ENCODE measurements at regions not wholly inside any gene's neighbourhood (a gene's known extent, or its start where the extent isn't known, plus 50 kb on each side); places are given as distances from the start of the nearest gene placed in this dataset.

DNA sequence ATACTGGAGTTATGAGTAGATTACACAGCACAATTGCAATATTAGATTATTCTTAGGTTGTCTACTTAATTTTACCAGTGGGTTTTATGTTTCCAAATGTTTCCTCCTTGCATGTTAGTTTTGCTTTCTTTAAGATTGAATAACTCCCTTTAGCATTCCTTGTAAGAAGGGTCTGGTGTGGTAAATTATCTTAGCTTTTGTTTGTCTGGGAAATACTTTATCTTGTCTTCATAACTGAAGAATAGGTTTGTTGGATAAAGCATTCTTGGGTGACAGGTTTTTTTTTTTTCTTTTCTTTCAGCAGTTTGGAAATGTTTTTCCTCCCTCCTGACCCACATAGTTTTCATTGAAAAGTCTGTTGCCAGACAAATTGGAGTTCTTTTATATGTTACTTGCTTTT is 531.1 kb downstream of the ANXA1 start:
- no peak for DNase-seq

DNA sequence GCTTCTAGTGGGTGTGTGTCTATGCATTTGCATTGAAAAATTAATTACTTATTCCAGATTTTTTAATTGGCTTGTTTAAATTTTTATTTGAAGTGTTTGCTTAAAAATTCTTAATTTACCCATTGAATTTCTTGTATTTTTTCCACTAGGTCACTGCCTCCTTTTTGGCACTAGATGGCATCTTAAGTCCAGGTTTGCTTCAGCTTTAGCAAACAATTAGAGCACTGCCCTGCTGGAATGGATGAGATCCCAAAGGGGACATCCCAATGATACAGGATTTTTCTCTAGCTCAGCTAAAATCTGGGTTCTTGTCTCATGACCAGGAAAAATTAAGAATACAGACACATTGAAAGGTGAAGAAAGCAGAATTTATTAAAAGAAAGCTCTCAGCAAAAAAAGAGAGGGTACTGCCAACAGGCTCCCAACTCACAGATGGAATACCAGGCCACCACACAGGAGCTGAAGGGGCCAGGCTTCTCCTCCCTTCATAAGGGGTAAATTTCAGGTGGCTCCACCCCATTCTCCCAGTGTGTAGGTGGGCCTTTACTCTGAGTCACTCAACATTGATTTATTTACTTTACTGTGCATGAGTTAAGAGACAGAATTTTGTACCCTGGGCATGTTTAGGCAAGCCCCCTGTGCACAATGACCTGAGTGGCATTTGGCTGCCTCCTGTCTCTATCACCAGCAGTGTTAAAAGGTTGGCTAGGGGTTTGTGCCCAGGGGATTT is 532.4 kb downstream of the ANXA1 start:
- DNase-seq, result peak in 1 of 2 experiments; percentile 38

DNA sequence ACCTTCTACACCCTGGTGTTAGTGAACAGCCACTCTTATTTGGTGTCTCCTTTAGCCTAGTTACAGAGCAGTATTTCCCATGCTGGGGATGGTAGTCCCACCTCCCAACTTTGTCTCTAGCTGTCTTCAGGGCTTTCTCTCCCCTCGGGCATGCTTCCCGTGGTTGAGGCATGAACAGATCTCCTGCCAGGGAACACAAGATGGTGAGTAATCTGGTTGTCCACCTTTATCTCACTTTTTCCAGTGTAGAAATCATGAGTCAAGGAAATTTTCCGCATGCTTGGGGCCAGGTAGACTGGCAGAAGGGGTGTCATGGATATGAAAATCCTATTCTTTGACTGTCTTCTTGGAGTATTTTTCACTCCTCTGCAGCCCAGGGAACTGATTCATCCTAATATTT is 532.9 kb downstream of the ANXA1 start:
- DNase-seq, result no peak

DNA sequence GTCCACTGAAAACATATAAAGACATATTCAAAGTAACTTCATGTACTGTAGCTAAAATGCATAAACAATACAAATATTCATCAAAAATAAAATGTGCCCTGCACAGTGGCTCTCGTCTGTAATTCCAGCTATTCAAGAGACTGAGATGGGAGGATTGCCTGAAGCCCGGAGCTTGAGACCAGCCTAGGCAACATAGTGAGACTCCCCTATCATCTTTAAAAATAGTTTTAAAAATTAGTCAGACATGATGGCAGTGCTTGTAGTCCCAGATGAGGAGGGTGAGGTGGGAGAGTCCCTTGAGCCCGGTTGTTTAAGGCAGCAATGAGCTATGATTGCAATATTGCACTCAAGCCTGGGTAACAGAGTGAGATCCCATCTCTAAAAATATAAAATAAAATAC is 534.1 kb downstream of the ANXA1 start:
- DNase-seq, result no peak

DNA sequence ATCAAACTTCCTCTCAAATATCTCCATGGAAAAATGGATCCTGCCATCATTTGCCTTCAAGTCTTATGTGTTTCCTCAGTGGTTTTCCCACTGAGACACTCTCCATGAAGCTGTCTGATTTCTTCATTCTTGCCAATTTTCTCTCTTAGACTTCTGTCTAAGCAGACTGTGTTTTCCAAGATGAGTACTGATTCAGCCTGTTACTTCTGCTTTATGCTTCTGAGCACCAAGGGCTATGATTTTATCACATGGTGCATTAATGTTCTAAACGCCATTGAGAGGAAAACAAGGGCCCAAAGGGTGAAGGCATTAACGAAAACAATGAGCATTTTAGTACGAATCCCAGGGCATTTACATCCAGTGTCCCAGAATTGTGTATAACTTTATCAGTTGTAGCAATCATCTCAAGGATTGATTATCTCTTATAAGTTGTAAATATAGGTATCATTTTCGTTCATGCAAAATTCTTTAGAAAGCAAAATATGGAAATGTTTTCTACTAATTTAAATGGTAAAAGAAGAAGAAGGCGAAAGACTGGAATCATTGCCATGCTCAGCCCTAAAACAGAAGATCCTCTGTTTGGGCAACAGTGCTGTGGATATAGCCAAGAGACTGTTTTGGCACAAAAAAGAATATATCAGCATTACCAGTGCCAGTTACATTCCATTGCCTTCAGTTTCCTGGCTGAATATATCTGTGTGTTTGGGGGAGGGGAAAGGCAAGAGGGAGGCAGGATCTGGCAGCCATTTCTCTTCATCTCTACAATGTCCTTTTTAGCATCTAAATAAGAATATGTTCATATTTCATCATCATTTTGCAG is 537.6 kb downstream of the ANXA1 start:
- no peak for DNase-seq

DNA sequence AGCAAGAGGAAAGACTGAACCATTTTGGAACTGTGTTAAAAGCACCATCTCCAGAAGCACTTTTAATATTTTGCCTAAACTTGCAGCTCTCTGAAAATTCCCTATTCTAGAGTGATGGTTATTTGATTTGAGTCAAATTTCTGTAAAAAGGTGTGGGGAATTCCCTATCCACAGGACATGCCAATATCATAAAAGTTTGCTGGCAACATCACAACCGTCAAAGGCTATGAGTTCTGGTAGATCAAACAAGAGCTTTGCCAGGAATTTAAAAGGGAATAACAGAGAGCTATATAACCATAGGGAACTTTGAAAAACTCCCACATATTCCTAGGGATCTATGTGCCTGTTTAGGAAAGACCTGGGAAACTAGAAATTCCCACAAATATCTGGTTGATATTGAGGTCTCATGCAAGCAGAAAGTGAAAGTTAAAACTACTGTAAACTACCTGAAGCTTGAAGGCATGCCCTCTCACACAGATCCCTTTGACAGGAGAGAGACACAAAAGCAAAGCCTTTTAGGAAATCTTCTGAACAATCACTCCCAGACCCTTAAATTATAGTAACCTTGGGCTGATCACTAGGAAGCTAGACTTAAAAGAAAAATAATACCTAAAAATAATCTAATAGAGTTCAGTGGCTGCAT is 549.9 kb downstream of the ANXA1 start:
- DNase-seq, result no peak

DNA sequence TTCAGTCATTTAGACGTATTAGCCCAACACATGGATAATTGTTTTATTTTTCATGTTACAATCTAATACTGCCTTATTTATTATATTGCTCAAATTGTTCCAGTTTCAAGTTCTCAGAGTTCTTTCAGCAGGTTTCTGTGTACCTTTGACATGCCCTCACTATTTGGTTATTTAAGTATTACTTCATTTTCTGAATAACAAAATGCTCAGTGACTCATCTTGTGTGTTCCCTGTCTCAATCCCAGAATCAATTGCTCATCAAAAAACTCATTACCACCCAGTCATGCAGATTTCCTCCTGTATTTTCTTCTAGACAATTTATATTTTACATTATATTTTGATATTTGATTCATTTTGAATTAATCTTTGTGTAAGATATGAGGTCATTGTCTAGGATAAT is 562.6 kb downstream of the ANXA1 start:
- no peak for DNase-seq

DNA sequence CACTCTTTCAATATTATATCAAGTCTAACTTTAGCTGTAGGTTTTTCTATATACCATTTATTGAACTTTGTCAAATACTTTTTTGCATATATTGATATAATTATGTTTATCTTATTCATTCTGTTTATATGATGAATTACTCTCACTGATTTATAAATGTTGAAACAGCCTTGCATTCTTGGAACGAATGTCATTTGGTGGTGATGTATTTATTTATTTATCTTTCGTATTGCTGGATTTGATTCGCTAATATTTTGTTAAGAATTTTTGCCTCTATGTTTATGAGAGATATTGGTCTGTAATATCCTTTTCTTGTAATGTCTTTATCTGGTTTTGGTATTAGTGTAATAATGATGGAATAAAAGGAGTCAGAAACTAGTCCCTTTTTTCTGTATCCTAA is 563.9 kb downstream of the ANXA1 start:
- DNase-seq, result no peak

DNA sequence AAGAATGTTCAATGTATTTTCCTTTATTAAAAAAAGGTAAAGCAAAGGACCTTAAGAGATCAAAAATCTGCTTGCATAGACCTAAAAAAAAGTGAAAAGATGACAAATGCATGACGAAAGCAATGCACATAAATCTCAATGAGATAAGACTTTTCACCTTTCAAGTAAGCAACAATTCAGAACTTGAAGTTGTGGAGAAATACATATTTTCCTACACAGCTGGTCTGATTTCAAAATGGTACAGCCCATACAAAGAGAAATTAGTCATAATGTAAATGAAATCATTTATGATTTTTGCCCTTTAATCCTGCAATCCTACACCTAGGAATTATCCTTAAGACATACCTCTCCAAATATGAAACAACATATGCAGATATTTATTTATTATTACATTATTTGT is 568.0 kb downstream of the ANXA1 start:
- no peak for DNase-seq

DNA sequence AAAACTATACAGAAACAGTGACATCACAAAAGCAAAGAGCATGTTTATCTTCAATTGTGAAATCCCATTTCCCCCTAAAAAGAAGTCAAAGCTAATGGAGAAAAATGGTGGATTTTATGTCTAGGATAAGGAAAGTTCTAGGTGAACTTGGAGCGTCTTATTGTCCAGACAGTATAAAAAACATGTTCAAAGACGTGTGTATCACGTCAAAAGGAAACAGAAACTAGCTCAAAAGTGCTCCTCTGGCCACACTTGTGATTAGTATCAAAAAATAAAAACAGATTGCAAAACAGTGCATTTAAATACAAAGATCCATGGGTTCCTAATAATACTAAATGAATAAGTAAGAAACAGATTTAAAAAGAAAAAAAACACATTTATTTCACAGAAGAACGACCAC is 568.9 kb downstream of the ANXA1 start:
- no peak for DNase-seq

DNA sequence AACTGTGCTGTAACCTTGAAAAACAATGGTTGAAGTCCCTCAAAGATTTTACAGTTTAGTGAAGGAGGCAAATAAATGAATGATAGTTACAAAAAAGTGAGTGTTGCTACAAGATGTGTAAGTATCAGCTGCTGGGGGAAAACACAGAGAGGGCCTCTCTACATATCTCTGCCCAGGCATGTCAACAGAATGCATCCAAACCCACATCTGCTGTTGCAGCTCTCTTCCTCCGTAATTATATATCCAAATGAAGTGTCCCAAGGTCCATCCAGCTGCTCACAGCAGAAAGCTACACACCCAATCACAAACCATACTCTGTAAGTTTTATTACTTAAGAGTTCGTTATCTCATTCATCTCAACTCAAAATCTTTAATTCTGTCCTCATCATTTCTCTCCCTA is 584.6 kb downstream of the ANXA1 start:
- DNase-seq, result peak in 1 of 2 experiments; percentile 40

DNA sequence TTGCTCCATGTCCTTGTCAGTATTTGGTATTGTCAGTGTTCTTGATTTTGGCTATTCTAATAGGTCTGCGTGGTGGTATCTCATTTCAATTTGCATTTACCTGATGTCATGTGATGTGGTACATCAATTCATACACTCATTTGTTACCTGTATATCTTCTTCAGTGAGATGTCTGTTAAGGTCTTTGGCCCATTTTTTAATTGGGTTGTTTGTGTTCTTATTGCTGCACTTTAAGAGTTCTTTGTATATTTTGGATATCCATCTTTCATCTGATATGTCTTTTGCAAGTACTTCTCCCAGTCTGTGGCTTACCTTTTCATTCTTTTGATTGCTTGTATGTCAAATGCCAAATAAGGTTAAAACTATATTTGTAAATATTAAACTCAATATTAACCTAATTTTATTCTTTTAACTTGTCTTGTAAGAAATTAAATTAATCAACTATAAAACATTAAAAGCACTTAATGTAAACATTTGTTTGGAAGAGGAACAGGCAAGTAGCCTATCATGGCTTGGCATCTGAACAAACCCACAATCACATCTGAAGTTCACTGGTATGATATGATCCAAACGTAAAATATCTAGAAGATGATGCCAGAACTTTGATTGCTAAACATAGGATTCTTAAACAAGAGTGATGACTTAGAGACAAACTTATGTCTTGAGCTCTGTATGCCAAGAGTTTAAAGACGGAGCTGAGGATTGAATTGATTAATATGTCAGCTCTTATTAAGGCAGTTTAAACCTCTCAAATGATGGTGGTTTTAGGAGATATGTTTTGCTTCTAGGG is 587.3 kb downstream of the ANXA1 start:
- no peak for DNase-seq

DNA sequence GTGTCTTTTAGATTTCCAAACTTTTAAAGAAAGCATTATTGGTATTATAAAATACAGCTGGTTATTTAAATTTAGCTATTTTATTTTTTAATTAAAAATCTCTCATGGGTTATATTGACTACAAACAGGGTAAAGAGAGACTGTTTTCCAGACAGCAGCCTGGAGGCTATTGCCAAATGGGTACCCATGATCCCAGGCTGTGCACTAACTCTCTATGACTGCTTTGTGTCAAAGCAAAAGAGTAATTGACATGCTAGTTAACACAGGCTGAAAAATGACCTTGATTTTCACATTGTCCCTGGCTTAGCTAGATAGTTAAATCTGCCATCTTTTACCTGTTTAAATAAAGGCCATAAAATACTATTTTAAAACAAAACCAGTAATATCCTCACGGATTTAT is 589.7 kb downstream of the ANXA1 start:
- DNase-seq, result no peak

DNA sequence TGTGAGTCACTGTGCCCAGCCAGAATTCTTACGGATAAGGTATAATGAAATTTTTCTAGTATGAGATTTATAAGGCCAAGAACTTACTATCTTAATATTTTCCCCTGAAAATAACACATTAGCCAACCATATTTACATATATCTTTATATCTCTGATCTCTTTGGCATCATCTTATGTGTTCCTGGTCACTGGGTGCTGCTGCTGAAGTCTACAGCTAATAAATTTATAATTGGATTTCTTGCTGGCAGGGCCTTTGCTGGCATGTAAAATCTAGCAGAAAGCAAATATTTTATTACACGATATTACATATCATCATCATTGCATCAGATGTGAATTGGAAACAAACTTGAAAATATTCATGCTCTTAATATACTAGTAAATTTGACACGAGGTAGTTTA is 590.7 kb downstream of the ANXA1 start:
- DNase-seq, result no peak

DNA sequence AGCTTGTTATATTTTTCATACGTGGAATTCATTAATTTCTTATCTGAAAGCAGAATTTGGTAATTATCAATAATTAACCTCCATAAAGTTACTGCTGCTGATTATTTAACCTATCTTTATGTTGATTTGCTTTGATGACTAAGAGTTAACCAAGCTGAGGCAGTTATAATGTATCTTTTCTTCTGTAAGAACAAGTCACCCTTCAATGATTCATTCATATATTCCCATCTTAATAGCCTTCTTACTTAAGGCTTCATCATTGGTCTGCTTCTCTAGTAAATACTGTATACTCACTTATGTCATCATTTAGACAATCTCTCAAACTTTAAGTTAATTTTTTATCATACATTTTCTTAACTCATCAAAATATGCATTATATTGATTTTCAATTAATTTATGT is 592.2 kb downstream of the ANXA1 start:
- DNase-seq, result no peak

DNA sequence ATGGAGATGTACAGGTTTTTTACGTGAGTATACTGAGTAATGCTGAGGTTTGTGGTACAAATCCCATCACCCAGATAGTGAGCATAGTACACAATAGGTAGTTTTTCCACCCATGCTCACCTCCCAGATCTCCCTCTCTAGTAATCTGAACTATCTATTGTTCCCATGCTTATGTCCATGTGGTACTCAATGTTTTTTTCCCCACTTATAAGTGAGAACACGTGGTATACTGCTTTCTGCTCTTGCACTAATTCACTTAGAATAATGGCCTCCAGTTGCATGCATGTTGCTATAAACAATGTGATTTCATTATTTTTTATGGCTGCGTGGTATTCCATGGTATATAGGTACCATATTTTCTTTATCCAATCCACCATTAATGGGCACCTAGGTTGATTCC is 593.9 kb downstream of the ANXA1 start:
- DNase-seq, result no peak

DNA sequence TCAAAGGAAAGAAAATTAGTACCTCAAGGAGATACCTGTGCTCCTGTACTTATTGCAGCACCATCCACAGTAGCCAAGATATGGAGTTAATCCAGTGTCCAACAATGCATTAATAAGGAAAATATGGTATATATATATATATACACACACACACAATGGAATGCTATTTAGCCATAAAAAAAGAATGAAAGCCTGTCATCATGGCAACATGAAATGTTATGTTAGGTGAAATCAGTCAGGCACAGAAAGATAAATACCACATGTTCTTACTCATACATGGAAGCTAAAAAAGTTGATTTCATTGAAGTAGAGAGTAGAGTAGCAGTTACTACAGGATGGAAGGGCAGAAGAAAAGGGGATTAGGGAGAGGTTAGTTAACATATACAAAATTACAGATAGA is 601.5 kb downstream of the ANXA1 start:
- no peak for DNase-seq

DNA sequence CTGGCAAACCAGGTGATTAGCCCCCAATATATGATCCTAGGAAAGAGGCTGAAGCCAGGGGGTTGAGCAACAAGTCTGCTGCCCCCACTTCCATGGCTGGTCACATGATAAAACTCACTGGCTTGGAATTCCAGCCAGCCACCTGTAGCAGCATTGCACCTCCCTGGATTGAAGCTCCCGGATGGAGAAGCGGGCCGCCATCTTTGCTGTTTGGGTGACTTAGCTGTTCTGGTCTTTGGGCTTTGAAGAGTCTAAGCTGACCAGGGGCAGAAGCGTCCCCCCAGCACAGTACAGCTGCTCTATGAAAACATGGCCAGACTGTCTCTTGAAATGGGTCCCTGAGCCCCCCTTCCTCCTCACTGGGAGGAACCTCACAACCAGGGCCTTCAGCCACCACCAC is 610.2 kb downstream of the ANXA1 start:
- no peak for DNase-seq

DNA sequence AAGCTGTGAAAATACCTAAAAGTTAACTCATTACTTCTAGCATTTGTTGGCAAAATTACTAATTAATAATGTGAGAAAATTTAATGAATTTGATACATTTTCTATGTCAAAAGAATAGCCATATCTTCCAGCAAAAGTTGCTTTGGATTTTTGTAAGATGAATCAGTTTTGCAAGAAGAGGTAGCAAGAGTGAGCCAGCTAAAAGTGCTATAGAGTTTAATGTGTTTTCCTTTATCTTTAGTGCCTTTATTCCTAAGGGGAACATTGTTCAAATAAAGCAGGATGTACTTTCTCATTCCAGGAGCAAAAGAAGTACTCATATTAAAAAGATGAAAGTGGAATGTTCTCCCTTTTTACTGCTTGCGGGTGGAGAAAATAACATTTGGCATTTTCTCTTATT is 622.2 kb downstream of the ANXA1 start:
- DNase-seq, result no peak

DNA sequence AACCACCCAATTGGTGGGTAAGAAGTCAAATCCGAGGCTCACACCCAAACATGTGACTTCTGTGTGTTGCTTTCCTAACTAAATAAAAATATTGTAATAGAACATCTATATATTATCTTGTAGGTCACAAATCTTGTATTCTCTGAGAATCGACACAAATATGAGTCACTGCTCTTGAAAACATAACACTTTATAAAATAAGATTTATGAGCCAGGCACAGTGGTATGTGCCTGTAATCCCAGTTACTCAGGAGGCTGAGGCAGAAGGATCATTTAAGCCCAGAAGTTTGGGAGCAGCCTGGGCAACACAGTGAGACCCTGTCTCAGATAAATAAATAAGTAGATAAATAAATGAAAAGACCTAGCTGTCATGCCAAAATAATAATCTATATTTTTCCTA is 624.1 kb downstream of the ANXA1 start:
- DNase-seq, result no peak

DNA sequence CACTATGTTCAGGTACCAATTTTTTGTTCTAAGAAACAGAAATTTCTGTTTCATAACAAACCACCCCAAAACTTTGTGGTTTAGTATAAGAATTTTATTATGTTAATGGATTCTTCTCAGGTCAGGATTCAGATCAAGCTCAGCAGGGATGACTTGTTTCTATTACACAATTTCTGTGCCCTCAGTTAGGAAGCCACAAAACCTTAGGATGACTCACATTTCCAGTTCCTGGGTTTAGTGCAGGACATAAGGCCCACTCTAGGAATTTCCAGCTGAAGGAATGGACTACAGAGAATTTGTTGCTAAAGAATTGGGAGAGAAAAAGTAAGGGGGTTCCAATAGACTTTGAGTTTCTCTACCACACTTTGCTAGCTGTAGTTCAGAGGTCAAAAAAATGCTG is 629.3 kb downstream of the ANXA1 start:
- DNase-seq, result no peak

DNA sequence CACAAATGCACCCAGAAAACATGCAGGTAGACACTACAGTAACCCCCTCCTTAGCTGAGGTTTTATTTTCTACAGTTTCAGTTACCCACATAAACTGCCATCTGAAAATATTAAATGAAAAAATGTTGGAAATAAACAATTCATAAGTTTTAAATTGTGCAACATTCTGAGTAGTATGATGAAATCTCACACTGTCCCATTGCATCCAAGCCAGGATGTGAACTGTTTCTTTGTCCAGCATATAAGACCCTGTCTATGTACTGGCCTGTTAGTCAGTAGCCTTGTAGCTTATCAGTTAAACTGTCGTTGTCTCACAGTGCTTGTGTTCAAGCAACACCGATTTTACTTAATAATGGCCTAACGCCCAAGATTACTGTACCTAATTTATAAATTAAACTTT is 630.5 kb downstream of the ANXA1 start:
- DNase-seq, result no peak

DNA sequence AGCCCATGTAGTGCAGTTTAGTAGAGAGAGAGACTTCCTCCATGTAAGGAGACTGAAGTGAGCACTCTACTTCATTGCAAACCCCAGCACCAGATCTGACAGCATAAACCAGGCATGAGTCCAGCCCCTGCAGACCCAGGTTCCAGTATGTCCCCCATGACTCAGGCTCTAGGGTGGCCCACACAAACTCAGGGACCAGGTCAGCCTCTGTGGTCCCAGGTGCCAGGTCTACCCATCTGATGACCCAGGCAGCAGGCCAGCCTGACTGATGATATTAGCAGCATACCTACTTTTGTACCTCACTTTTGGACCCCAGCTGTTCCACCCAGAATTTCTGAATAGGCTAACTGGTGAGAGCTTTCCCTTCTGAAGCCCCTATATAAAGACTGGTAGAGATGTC is 647.8 kb downstream of the ANXA1 start:
- DNase-seq, result no peak

All from NCI-H526 (cell line).